ENCODE measurements at regions not wholly inside any gene's neighbourhood (a gene's known extent, or its start where the extent isn't known, plus 50 kb on each side); places are given as distances from the start of the nearest gene placed in this dataset.

GRCh38 chr1:115445090-115445489 lies 107.0 kb upstream of the NGF start:
- TF ChIP-seq CTCF (conservative IDR thresholded peaks at IDR 0.05) (no peak), ZFX (IDR thresholded peaks at IDR 0.05) (no peak)

All from C4-2B (cell line).